GM12878 (cell line): ENCODE measurements at regions not wholly inside any gene's neighbourhood (a gene's known extent, or its start where the extent isn't known, plus 50 kb on each side); places are given as distances from the start of the nearest gene placed in this dataset.

Experiments
- ATAC-seq: fragments of 200-7000 bp; cut with Tn5 transposase; 3 replicates; pipeline ENCODE4 v1.9.1; 2020; ENCODE audit warnings: mild to moderate bottlenecking, moderate library complexity
- BruUV-seq: library from RNA; stranded (reverse); fragments of 400-500 nt; replicated peaks from 2 replicates; lab custom pipeline; 2021; lab: Mats Ljungman, UMichigan
- CTCF ChIA-PET: fragments of 300-600 bp; sonication (Branson Sonifier 250); formaldehyde crosslinking; extraction: SDS; loops from one replicate; lab custom pipeline; 2021; ENCODE audit warnings: inconsistent platforms; lab: Yijun Ruan, JAX
- POLR2A ChIA-PET: fragments of 350-600 bp; formaldehyde crosslinking; extraction: SDS; loops from one replicate; lab custom pipeline; 2021; ENCODE audit warnings: inconsistent platforms; lab: Charles Lee
- RAD21 ChIA-PET: fragments of 300-600 bp; sonication (Branson Sonifier 250); formaldehyde crosslinking; loops from one replicate; lab custom pipeline; 2023; ENCODE audit warnings: antibody characterized with exemption; ENCODE audit not compliant: unreplicated experiment; lab: Charles Lee
- SMC1A ChIA-PET: fragments of 300-600 bp; sonication (Branson Sonifier 250); formaldehyde crosslinking; loops from one replicate; lab custom pipeline; 2023; ENCODE audit not compliant: unreplicated experiment, uncharacterized antibody; lab: Charles Lee
- DNase-seq: peaks from one replicate; pipeline ENCODE4 v3.0.0-alpha.2; 2011; ENCODE audit warnings: low read depth, low spot score
- FAIRE-seq: peaks from 3 replicates; lab custom pipeline; 2011; peaks lifted over from hg19 to GRCh38; lab: Jason Lieb, UNC
- H2AFZ ChIP-seq: 2 replicates; pipeline ENCODE4 v1.6.0; 2011; ENCODE audit warnings: low read depth, low read length, control low read depth; ENCODE audit not compliant: control insufficient read depth
- H3K27ac ChIP-seq: 2 replicates; pipeline ENCODE4 v1.5.1; 2011; ENCODE audit warnings: control low read depth; ENCODE audit not compliant: control insufficient read depth, insufficient read depth
- H3K27me3 ChIP-seq, 2 experiments: replicated peaks in 1 of 2; 2 replicates each; pipeline versions ENCODE4 v1.6.0 to v1.6.1; 2011; ENCODE audit warnings: low read length in 1 of 2; ENCODE audit not compliant: control insufficient read depth in 2 of 2, insufficient read depth in 2 of 2
- H3K36me3 ChIP-seq, 2 experiments: 2 replicates each; pipeline ENCODE4 v1.5.1; 2011; ENCODE audit warnings: low read length in 1 of 2; ENCODE audit not compliant: control insufficient read depth in 2 of 2, insufficient read depth in 2 of 2
- H3K4me1 ChIP-seq: 2 replicates; pipeline ENCODE4 v1.6.1; 2011; ENCODE audit warnings: mild to moderate bottlenecking, low read length, moderate library complexity, mixed read lengths; ENCODE audit not compliant: control insufficient read depth, insufficient read depth
- H3K4me2 ChIP-seq: 2 replicates; pipeline ENCODE4 v1.6.0; 2011; ENCODE audit warnings: control low read depth; ENCODE audit not compliant: control insufficient read depth, insufficient read depth
- H3K4me3 ChIP-seq: fragments of 200-600 bp; sonication (generic); 2 replicates; pipeline ENCODE4 v1.5.1; 2016
- H3K79me2 ChIP-seq: 2 replicates; pipeline ENCODE4 v1.6.0; 2011; ENCODE audit warnings: low read length; ENCODE audit not compliant: control insufficient read depth, insufficient read depth
- H3K9ac ChIP-seq: 2 replicates; pipeline ENCODE4 v1.8.0; 2011; ENCODE audit warnings: low read length, control low read depth, mixed read lengths; ENCODE audit not compliant: control insufficient read depth, insufficient read depth
- H3K9me3 ChIP-seq: replicated peaks from 3 replicates; pipeline ENCODE4 v1.5.1; 2011; ENCODE audit warnings: mild to moderate bottlenecking, low read length; ENCODE audit not compliant: control insufficient read depth, insufficient read depth
- H4K20me1 ChIP-seq: 2 replicates; pipeline ENCODE4 v1.6.0; 2011; ENCODE audit not compliant: control insufficient read depth, insufficient read depth
- ASH2L ChIP-seq: fragments of 300-600, 200-600 bp; sonication (generic); IDR thresholded peaks from 2 replicates; pipeline ENCODE4 v1.6.1; 2017; ENCODE audit warnings: low read depth, mild to moderate bottlenecking, borderline replicate concordance
- BMI1 ChIP-seq: fragments of 450-650 bp; IDR thresholded peaks from 2 replicates; pipeline ENCODE4 v1.6.1; 2016; ENCODE audit warnings: mild to moderate bottlenecking, moderate library complexity, borderline replicate concordance
- JUND ChIP-seq: IDR thresholded peaks from 2 replicates; pipeline ENCODE4 v1.6.1; 2012; ENCODE audit warnings: low read depth, mild to moderate bottlenecking, low read length, improper control_type of control experiment, moderate library complexity
- KDM1A ChIP-seq: fragments of 200-600 bp; sonication (generic); IDR thresholded peaks from 2 replicates; pipeline ENCODE4 v1.6.1; 2016; ENCODE audit warnings: borderline replicate concordance
- MTA2 ChIP-seq: fragments of 450-650 bp; IDR thresholded peaks from 2 replicates; pipeline ENCODE4 v1.6.1; 2016; ENCODE audit warnings: low read depth, mild to moderate bottlenecking, moderate library complexity
- NBN ChIP-seq: fragments of 450-650 bp; IDR thresholded peaks from 2 replicates; pipeline ENCODE4 v1.6.1; 2016
- POLR2A ChIP-seq: IDR thresholded peaks from 2 replicates; pipeline ENCODE4 v1.6.1; 2011; ENCODE audit warnings: low read depth, mild to moderate bottlenecking, low read length
- RCOR1 ChIP-seq: conservative IDR thresholded peaks from 2 replicates; pipeline ENCODE4 v1.6.1; 2012; ENCODE audit warnings: low read depth, low read length, improper control_type of control experiment
- RFX5 ChIP-seq: IDR thresholded peaks from 2 replicates; pipeline ENCODE4 v1.6.1; 2011; ENCODE audit warnings: low read depth, low read length, improper control_type of control experiment
- SP1 ChIP-seq: IDR thresholded peaks from one replicate; pipeline ENCODE4 v1.6.1; 2011; ENCODE audit warnings: low read depth, low read length
- YBX1 ChIP-seq: fragments of 450-650 bp; IDR thresholded peaks from 2 replicates; pipeline ENCODE4 v1.6.1; 2016; ENCODE audit warnings: antibody characterized with exemption
- WGBS: methylation state at CpG from one replicate; pipeline ENCODE4 v1.1.6; 2016; ENCODE audit warnings: low lambda C conversion rate; ENCODE audit not compliant: insufficient replicate concordance, insufficient coverage; ENCODE audit errors: missing lambda C conversion rate; 5-methylcytosine and 5-hydroxymethylcytosine counted together
- in situ Hi-C: fragments of 300-500 bp; cut with MboI; formaldehyde crosslinking; loops from 9 replicates; pipeline ENCODE4 v1.14.3; 2018; ENCODE audit warnings: mixed read lengths
- intact Hi-C: fragments of 100-400 bp; cut with micrococcal nuclease; formaldehyde crosslinking; loops from one replicate; pipeline ENCODE4 v1.14.2; 2022; ENCODE audit not compliant: unreplicated experiment
- TF ChIP-seq, protein P1 (sequence below), 3 experiments: IDR thresholded peaks in 2 of 3; conservative IDR thresholded peaks in 1 of 3; 2 replicates each; pipeline ENCODE4 v1.5.1; 2011; ENCODE audit warnings: low read depth in 3 of 3, low read length in 3 of 3, mild to moderate bottlenecking in 3 of 3, control low read depth in 2 of 3, moderate library complexity in 2 of 3, inconsistent platforms in 1 of 3, mixed read lengths in 1 of 3; ENCODE audit not compliant: control insufficient read depth in 2 of 3, insufficient read depth in 1 of 3; ENCODE audit errors: extremely low read depth in 1 of 3
- TF ChIP-seq, protein P2 (sequence below): IDR thresholded peaks from 2 replicates; pipeline ENCODE4 v1.6.1; 2011; ENCODE audit warnings: borderline replicate concordance, low read depth, mild to moderate bottlenecking, moderate library complexity, low read length; ENCODE audit not compliant: insufficient read depth, poor library complexity, severe bottlenecking
- TF ChIP-seq, protein P3 (sequence below): fragments of 450-650 bp; formaldehyde crosslinking; IDR thresholded peaks from 2 replicates; pipeline ENCODE4 v1.4.0; 2022; ENCODE audit warnings: mild to moderate bottlenecking, moderate library complexity

DNA sequence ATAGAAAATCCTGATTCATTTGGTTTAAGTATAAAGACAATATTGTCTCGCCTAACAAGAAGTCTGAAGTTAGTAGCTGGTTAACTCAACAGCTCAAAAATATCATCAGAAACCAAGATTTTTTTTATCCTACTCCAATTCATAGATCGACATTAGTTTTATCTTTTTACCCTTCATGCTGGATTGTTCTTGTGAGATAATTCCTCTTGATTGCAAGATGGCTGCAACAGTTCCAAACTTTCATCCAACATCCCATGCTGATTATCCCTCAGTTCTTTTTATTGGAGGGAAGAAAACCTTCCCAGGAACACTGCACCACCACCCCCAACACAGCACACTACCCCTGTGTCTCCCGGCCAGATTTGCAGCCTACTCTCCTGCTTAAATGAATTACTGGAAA is 370.2 kb upstream of the RAB6C start:
- no peak overlapping the region for H3K4me2 ChIP-seq
- H3K9ac ChIP-seq, result no peak overlapping the region
- DNase-seq (no peak), FAIRE-seq (no peak), ATAC-seq (no peak)
- H3K9me3 ChIP-seq, result no peaks in the 10 kb centered on the region
- H4K20me1 ChIP-seq, result no peaks in the 10 kb centered on the region
- H2AFZ ChIP-seq, result no peak overlapping the region
- BruUV-seq, result no TSS peak
- intact Hi-C loops (no loop called here), in situ Hi-C loops (no loop called here)
- H3K27me3 ChIP-seq, result no peaks in the 10 kb centered on the region
- 31% methylated on average over 3 of the region's 3 CpGs for WGBS
- H3K79me2 ChIP-seq, result no peaks in the 10 kb centered on the region
- H3K4me1 ChIP-seq, result no peaks in the 10 kb centered on the region
- TF ChIP-seq POLR2A (no peak), BMI1 (no peak)
- TF ChIP-seq, protein P1, sequence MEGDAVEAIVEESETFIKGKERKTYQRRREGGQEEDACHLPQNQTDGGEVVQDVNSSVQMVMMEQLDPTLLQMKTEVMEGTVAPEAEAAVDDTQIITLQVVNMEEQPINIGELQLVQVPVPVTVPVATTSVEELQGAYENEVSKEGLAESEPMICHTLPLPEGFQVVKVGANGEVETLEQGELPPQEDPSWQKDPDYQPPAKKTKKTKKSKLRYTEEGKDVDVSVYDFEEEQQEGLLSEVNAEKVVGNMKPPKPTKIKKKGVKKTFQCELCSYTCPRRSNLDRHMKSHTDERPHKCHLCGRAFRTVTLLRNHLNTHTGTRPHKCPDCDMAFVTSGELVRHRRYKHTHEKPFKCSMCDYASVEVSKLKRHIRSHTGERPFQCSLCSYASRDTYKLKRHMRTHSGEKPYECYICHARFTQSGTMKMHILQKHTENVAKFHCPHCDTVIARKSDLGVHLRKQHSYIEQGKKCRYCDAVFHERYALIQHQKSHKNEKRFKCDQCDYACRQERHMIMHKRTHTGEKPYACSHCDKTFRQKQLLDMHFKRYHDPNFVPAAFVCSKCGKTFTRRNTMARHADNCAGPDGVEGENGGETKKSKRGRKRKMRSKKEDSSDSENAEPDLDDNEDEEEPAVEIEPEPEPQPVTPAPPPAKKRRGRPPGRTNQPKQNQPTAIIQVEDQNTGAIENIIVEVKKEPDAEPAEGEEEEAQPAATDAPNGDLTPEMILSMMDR (IDR thresholded peaks at IDR 0.05 in 2 of 3, conservative IDR thresholded peaks at IDR 0.05 in 1 of 3; ENCODE audit: control insufficient read depth in 2 of 3, extremely low read depth in 1 of 3, insufficient read depth in 1 of 3, low read depth in 3 of 3, low read length in 3 of 3), result no peak
- RAD21 ChIA-PET, result no interaction called here
- H3K4me3 ChIP-seq, result no peak overlapping the region
- no peaks in the 10 kb centered on the region for H3K36me3 ChIP-seq
- H3K27ac ChIP-seq, result no peak overlapping the region
- POLR2A ChIA-PET, result no interaction called here
- CTCF ChIA-PET, result no interaction called here
- SMC1A ChIA-PET, result no interaction called here

DNA sequence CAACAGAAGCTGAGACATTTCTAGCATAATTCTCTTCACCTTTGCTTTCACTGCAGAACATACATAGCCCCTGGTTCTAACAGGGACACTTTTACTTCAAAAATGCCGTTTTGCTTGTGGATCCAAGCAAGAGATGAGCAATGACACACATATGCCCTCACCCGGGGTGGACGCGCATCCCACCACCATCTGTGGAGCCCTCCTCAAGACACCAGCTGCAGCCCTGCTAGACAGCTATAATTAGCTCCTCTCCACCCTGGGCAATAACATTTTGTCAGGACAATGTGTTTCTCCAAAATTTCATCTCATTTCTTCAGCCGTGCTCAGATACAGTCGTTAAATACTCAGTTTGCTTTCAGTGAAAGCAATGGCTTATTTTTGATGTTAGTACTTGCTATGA is 368.7 kb upstream of the RAB6C start:
- intact Hi-C loops, result no loop called here
- FAIRE-seq (no peak), DNase-seq (no peak), ATAC-seq (no peak)
- Histone ChIP-seq H3K4me2 (no peak overlapping the region), H3K9me3 (no peaks in the 10 kb centered on the region), H3K27me3 (no peaks in the 10 kb centered on the region), H3K27ac (no peak overlapping the region), H2AFZ (no peak overlapping the region), H4K20me1 (no peaks in the 10 kb centered on the region), H3K4me3 (no peak overlapping the region), H3K79me2 (no peaks in the 10 kb centered on the region), H3K36me3 (no peaks in the 10 kb centered on the region), H3K4me1 (no peaks in the 10 kb centered on the region), H3K9ac (no peak overlapping the region)
- ChIA-PET RAD21 (no interaction called here), CTCF (no interaction called here), POLR2A (no interaction called here), SMC1A (no interaction called here)
- in situ Hi-C loops, result no loop called here
- no TSS peak for BruUV-seq
- WGBS, result 55% methylated on average over 6 of the region's 6 CpGs
- TF ChIP-seq YBX1 (no peak), KDM1A (no peak), JUND (no peak), RFX5 (no peak), SP1 (no peak), MTA2 (no peak), ASH2L (no peak), RCOR1 (no peak), NBN (no peak)
- TF ChIP-seq, protein P2, sequence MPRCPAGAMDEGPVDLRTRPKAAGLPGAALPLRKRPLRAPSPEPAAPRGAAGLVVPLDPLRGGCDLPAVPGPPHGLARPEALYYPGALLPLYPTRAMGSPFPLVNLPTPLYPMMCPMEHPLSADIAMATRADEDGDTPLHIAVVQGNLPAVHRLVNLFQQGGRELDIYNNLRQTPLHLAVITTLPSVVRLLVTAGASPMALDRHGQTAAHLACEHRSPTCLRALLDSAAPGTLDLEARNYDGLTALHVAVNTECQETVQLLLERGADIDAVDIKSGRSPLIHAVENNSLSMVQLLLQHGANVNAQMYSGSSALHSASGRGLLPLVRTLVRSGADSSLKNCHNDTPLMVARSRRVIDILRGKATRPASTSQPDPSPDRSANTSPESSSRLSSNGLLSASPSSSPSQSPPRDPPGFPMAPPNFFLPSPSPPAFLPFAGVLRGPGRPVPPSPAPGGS, result no peak
- TF ChIP-seq, protein P3, sequence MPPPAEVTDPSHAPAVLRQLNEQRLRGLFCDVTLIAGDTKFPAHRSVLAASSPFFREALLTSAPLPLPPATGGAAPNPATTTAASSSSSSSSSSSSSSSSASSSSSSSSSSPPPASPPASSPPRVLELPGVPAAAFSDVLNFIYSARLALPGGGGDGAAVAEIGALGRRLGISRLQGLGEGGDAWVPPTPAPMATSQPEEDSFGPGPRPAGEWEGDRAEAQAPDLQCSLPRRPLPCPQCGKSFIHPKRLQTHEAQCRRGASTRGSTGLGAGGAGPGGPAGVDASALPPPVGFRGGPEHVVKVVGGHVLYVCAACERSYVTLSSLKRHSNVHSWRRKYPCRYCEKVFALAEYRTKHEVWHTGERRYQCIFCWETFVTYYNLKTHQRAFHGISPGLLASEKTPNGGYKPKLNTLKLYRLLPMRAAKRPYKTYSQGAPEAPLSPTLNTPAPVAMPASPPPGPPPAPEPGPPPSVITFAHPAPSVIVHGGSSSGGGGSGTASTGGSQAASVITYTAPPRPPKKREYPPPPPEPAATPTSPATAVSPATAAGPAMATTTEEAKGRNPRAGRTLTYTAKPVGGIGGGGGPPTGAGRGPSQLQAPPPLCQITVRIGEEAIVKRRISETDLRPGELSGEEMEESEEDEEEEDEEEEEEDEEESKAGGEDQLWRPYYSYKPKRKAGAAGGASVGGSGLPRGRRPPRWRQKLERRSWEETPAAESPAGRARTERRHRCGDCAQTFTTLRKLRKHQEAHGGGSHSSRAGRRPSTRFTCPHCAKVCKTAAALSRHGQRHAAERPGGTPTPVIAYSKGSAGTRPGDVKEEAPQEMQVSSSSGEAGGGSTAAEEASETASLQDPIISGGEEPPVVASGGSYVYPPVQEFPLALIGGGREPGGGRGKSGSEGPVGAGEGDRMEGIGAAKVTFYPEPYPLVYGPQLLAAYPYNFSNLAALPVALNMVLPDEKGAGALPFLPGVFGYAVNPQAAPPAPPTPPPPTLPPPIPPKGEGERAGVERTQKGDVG (CRISPR knock-in tag), result no peak
